HUES48 (cell line): ENCODE measurements at regions not wholly inside any gene's neighbourhood (a gene's known extent, or its start where the extent isn't known, plus 50 kb on each side); places are given as distances from the start of the nearest gene placed in this dataset.
"Not testable (repeated sequence)": the region's sequence is repeated elsewhere in the genome, so short reads cannot be mapped to it uniquely, and the experiment has no call there.

Source experiments
- H3K27ac ChIP-seq: one replicate; pipeline ENCODE4 v1.7.0; 2013; ENCODE audit warnings: low read depth, low read length, inconsistent platforms
- H3K27me3 ChIP-seq: 2 replicates; pipeline ENCODE4 v1.6.1; 2013; ENCODE audit warnings: mild to moderate bottlenecking, low read length; ENCODE audit not compliant: control insufficient read depth, insufficient read depth
- H3K36me3 ChIP-seq: 2 replicates; pipeline ENCODE4 v1.6.1; 2013; ENCODE audit warnings: low read length; ENCODE audit not compliant: control insufficient read depth, insufficient read depth
- H3K4me1 ChIP-seq: 2 replicates; pipeline ENCODE4 v1.6.1; 2013; ENCODE audit warnings: mild to moderate bottlenecking, low read length; ENCODE audit not compliant: control insufficient read depth, insufficient read depth
- H3K4me3 ChIP-seq: 2 replicates; pipeline ENCODE4 v1.5.1; 2013; ENCODE audit warnings: mild to moderate bottlenecking, low read depth, low read length
- H3K9ac ChIP-seq: 2 replicates; pipeline ENCODE4 v1.6.1; 2013; ENCODE audit warnings: mild to moderate bottlenecking, low read depth, low read length, moderate library complexity
- H3K9me3 ChIP-seq: 2 replicates; pipeline ENCODE4 v1.6.1; 2013; ENCODE audit warnings: low read length; ENCODE audit not compliant: control insufficient read depth, insufficient read depth

DNA sequence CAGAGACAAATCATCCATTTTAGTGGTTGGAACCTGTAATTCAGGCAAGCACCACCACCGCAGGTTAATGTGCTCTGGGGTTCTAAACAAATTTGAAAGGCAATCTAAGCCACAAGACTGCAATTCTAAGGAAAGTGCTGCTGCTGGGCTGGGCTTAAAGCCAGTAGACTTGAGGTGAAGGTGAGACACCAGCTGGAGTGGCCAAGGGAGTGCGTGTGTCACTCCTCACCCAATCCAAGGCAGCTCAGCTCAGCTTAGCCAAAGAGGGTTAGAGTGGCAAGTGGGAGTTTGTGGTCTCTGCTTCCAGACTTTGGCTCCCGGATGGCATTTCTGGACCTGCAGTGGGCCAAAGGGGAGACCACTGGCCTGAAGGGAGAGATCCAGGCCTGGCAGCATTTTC lies 1655.6 kb downstream of the SI start:
- H3K4me3 ChIP-seq, result no peak overlapping the region
- no peak overlapping the region for H3K9ac ChIP-seq
- H3K27me3 ChIP-seq, result no peaks in the 10 kb centered on the region
- H3K36me3 ChIP-seq, result no peaks in the 10 kb centered on the region
- H3K4me1 ChIP-seq, result no peaks in the 10 kb centered on the region
- no peak overlapping the region for H3K27ac ChIP-seq
- H3K9me3 ChIP-seq, result no peaks in the 10 kb centered on the region

DNA sequence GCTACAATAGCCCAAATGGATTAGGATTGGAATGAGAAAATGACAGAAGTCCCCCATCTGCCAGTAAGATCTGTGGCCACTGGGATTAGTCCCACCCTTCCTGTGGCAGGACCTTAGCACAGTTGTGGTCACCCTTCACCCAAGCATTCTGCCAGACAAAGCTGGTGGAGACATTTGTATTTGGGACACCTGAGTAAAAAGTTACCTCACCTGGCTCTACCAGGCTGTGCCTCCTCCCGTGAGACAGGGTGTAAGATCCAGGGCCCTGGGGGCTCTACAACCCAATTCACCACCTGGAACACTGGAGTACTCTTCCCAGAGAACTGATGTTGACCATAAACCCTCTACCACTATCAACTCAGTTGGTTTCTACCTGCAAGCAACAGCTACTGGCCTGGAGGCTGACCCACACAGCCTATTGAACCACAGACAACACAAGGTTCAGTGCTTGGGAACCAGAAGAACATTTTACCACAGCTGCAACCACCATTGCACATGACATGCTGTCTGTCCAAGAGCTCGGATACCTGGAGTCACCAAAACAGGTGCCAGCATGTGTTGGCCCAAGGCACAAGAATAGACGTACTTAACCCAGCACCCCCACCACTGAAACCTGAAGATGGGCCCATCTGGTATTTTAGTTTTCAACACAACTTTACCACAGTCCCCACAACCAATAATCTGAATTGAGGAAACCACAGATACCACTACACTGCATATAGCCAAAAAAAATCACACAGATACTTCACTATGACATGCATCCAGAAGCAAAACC lies 1686.7 kb downstream of the SI start:
- Histone ChIP-seq H3K4me3 (no peak overlapping the region), H3K4me1 (no peaks in the 10 kb centered on the region), H3K9ac (no peak overlapping the region), H3K9me3 (no peaks in the 10 kb centered on the region), H3K36me3 (no peaks in the 10 kb centered on the region), H3K27ac (no peak overlapping the region), H3K27me3 (no peaks in the 10 kb centered on the region)

DNA sequence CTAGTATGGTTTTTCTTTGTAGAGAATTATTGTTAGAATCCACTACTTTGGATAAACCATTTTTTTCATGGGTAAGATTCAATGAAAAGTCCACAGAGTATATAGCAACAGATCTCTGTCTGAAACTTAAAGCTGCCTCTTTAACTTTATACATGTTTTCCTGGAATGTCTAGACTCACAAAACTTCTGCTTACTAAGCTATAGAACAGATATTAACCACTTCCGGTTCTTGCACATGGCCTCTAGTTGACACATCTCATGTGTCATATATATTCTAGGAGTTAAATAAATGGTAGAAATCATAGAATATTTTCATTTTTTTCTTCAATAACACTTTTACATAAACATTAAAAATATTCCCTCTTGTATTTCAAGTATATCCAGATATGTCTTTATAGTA lies 1693.9 kb downstream of the SI start:
- Histone ChIP-seq H3K27me3 (no peaks in the 10 kb centered on the region), H3K4me1 (no peaks in the 10 kb centered on the region), H3K4me3 (no peak overlapping the region), H3K9ac (no peak overlapping the region), H3K9me3 (no peaks in the 10 kb centered on the region), H3K36me3 (no peaks in the 10 kb centered on the region), H3K27ac (no peak overlapping the region)

DNA sequence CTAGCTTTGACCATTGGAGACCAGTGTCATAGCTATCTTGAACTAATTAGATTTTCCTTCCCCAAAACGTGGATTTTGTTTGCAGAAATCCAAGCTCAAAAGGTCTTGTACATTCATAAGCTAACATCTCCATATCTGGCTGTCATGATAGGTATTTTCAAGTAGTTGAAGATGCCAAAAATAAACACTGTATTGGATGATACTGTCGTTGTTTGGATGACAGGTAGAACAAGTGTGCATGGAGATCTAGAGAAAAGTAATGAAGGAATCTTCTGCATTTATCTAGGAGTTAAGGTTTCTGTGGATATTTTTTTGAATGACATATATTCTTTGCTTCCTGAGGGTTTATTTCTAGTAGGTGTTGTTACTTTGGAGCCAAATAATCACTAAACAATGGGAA lies 1696.1 kb downstream of the SI start:
- Histone ChIP-seq H3K4me1 (no peaks in the 10 kb centered on the region), H3K9me3 (no peaks in the 10 kb centered on the region), H3K4me3 (no peak overlapping the region), H3K27me3 (no peaks in the 10 kb centered on the region), H3K27ac (no peak overlapping the region), H3K36me3 (no peaks in the 10 kb centered on the region), H3K9ac (no peak overlapping the region)

DNA sequence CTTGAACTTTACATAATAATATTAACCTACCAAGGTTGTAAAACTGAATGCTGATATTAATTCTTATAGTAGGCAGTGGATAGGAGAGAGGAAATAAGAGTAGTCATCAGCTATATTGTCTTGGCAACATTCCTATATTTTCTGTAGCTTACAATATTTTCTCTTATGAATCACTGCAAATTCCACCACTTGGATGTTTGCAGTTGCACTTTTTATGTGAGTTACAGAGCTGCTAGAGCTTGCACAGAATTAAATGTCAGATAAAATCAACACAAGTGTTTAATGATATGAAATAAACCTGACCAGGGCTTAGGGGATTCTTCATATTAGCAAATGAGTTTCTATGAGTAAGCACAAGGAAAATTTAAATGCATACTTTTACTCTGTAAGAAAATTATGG lies 1710.1 kb downstream of the SI start:
- Histone ChIP-seq H3K27me3 (no peaks in the 10 kb centered on the region), H3K9me3 (no peaks in the 10 kb centered on the region), H3K9ac (no peak overlapping the region), H3K36me3 (no peaks in the 10 kb centered on the region), H3K4me3 (no peak overlapping the region), H3K27ac (no peak overlapping the region), H3K4me1 (no peaks in the 10 kb centered on the region)

DNA sequence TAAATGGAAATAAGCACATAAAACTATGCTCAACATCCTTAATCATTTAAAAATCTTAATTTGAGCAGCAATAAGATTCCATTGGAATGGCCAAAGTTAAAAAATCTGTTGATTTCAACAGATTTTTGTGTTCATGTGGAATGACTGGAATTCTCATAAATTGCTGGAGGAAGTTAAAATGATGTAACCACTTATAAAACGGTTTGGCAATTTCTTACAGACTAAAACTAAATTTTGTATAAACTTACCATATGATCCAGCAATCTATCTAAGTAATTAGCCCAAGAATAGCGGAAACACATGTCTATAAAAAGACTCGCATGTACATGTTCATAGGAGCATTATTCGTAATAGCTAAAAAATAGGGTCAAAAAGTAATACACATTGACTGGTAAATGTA lies 1713.6 kb downstream of the SI start:
- Histone ChIP-seq H3K4me1 (no peaks in the 10 kb centered on the region), H3K9ac (no peak overlapping the region), H3K36me3 (no peaks in the 10 kb centered on the region), H3K9me3 (no peaks in the 10 kb centered on the region), H3K27me3 (no peaks in the 10 kb centered on the region), H3K4me3 (no peak overlapping the region), H3K27ac (no peak overlapping the region)

DNA sequence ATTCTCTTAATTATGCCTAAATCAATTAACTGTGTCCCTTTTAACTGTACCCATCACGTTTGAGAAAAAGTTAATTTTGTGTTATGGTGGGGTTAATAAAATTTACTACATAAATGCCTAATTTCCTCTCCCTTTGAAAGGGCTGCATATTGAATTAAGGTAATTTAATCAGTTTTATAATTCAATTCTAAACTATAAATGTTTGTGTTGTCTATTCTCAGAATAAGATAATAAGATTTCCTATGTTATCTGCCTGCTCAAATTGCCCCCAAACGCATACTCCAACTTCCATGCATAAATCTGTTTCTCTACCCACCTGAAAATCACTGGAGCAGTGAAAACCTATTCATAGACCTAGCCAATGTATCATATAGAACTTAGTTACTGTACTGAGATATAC lies 1716.1 kb downstream of the SI start:
- no peak overlapping the region for H3K4me3 ChIP-seq
- no peaks in the 10 kb centered on the region for H3K9me3 ChIP-seq
- H3K9ac ChIP-seq, result no peak overlapping the region

DNA sequence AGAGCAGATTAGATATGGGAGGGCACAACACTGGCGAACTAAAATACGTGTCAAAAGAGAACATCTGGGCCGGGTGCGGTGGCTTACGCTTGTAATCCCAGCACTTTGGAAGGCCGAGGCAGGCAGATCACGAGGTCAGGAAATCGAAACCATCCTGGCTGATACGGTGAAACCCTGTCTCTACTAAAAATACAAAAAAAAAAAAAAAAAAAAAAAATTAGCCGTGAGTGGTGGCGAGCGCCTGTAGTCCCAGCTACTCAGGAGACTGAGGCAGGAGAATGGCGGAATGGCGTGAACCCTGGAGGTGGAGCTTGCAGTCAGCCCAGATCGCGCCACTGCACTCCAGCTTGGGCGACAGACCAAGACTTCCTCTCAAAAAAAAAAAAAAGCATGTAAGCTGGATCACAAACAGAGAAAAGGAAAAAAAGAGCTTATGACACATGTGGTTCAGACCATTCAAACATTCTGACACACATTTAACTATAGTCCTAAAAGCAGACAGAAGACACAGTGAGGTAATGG lies 1716.9 kb downstream of the SI start:
- H3K4me1 ChIP-seq, H3K27ac ChIP-seq, H3K9ac ChIP-seq, H3K36me3 ChIP-seq, H3K9me3 ChIP-seq, H3K4me3 ChIP-seq, H3K27me3 ChIP-seq: not testable (repeated sequence)

More for the DNA sequence above, 1716.1 kb downstream of the SI start:
- Histone ChIP-seq H3K36me3 (no peaks in the 10 kb centered on the region), H3K27me3 (no peaks in the 10 kb centered on the region), H3K4me1 (no peaks in the 10 kb centered on the region), H3K27ac (no peak overlapping the region)

DNA sequence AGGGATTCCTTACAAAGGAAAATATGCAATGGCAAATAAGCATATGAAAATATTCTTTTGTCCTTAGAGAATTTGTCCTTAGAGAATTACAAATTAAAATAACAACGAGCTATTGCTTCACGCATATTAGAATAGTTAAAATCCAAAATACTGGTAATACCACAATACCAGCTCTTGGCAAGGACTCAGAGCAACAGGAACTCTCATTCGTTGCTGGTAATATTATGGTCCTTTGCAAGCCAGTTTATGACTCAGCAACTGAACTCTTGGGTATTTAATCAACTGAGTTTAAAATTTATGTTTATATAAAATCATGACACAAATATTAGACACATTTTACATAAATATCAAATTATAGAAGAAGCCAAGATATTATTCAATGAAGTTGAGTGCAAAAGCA lies 1730.4 kb downstream of the SI start:
- peaks cover 9% of the 10 kb centered on the region for H3K4me1 ChIP-seq
- H3K36me3 ChIP-seq, result no peaks in the 10 kb centered on the region
- H3K9ac ChIP-seq, result no peak overlapping the region
- H3K27me3 ChIP-seq, result no peaks in the 10 kb centered on the region
- H3K4me3 ChIP-seq, result no peak overlapping the region
- H3K9me3 ChIP-seq, result no peaks in the 10 kb centered on the region
- H3K27ac ChIP-seq, result no peak overlapping the region

DNA sequence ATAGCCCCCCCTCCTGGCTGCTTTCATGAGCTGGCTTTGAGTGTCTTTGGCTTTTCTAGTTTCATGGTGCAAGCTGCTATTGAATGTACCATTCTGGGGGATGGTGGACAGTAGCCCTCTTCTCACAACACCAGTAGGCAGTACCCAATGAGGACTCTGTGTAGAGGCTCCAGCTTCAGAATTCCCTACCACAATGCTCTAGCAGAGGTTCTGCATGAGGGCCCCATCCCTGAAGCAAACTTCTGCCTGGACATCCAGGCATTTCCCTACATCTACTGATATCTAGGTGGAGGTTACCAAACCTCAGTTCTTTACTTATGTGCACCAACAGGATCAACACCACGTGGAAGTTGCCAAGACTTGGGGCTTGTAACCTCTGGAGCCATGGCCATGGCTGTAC lies 1742.9 kb downstream of the SI start:
- Histone ChIP-seq H3K9ac (no peak overlapping the region), H3K27ac (no peak overlapping the region), H3K36me3 (no peaks in the 10 kb centered on the region), H3K4me3 (no peak overlapping the region), H3K4me1 (no peaks in the 10 kb centered on the region), H3K9me3 (peaks cover 21% of the 10 kb centered on the region), H3K27me3 (no peaks in the 10 kb centered on the region)

DNA sequence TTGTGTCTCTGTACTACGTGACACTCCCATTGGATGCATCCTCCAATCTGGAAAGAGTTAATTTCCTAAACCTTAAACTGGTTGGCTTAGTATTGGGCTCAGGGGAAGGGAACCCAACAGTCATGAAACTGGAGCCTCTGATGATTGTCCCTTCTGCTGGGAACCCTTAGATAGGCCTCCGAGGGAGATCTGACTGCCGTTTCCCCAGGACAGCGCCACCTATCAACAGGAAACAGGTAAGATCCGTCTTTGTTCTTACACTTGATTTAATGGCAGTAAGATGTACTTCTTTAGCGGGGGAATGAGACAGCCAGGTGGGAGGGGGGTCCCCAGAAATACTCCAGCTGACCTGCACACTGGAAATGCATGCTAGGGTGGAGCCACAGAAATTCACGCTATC lies 1749.6 kb downstream of the SI start:
- H3K9ac ChIP-seq, result no peak overlapping the region
- H3K9me3 ChIP-seq, result peaks cover 9% of the 10 kb centered on the region; the same call in 1 of the 2 replicates
- no peaks in the 10 kb centered on the region for H3K4me1 ChIP-seq
- no peaks in the 10 kb centered on the region for H3K36me3 ChIP-seq
- H3K27me3 ChIP-seq, result no peaks in the 10 kb centered on the region
- H3K27ac ChIP-seq, result no peak overlapping the region
- H3K4me3 ChIP-seq, result no peak overlapping the region
